ENCODE measurements at regions not wholly inside any gene's neighbourhood (a gene's known extent, or its start where the extent isn't known, plus 50 kb on each side); places are given as distances from the start of the nearest gene placed in this dataset.

GRCh38 chr9:1298046-1298445 lies 247.9 kb downstream of the DMRT2 start:
- TF ChIP-seq POLR2A (IDR thresholded peaks at IDR 0.05; ENCODE audit: extremely low read depth, insufficient read length) (no peak), CTCF (IDR thresholded peaks at IDR 0.05; ENCODE audit: low read depth, low read length) (no peak), MYC (IDR thresholded peaks at IDR 0.05; ENCODE audit: low read depth, low read length) (no peak)

Measured in NB4 (cell line).